GM21528 (cell line): ENCODE measurements at regions not wholly inside any gene's neighbourhood (a gene's known extent, or its start where the extent isn't known, plus 50 kb on each side); places are given as distances from the start of the nearest gene placed in this dataset.
"Not testable (repeated sequence)": the region's sequence is repeated elsewhere in the genome, so short reads cannot be mapped to it uniquely, and the experiment has no call there.

Experiments
- ATAC-seq: cut with Tn5 transposase; IDR thresholded peaks from one replicate; pipeline ENCODE4 v1.9.1; 2021; ENCODE audit warnings: mild to moderate bottlenecking, moderate library complexity; ENCODE audit not compliant: unreplicated experiment, low FRiP score

- ATAC-seq = no peak
Observed at GRCh38 chr4:149050840-149051239, 608.6 kb upstream of the NR3C2 start.

- ATAC-seq = no peak
Observed at GRCh38 chr4:149048451-149049143, 606.4 kb upstream of the NR3C2 start.

- ATAC-seq = no peak
Observed at GRCh38 chr4:149047368-149047767, 605.2 kb upstream of the NR3C2 start.

GRCh38 chr4:149045731-149046130 is 603.5 kb upstream of the NR3C2 start:
- ATAC-seq = no peak

GRCh38 chr4:149039786-149040185 is 597.6 kb upstream of the NR3C2 start:
- ATAC-seq = not testable (repeated sequence)

GRCh38 chr4:149031399-149031798 is 589.2 kb upstream of the NR3C2 start:
- ATAC-seq = peak; percentile 66

- ATAC-seq = no peak
Observed at GRCh38 chr4:149029056-149029651, 586.9 kb upstream of the NR3C2 start.

- no peak for ATAC-seq
Observed at GRCh38 chr4:149026696-149027095, 584.5 kb upstream of the NR3C2 start.

- ATAC-seq = no peak
Observed at GRCh38 chr4:149017002-149017734, 575.0 kb upstream of the NR3C2 start.

- ATAC-seq = no peak
Observed at GRCh38 chr4:149009223-149009622, 567.0 kb upstream of the NR3C2 start.

GRCh38 chr4:149008415-149009025 is 566.3 kb upstream of the NR3C2 start:
- no peak for ATAC-seq

- ATAC-seq = no peak
Observed at GRCh38 chr4:149005191-149005590, 563.0 kb upstream of the NR3C2 start.

- no peak for ATAC-seq
Observed at GRCh38 chr4:148999924-149000323, 557.7 kb upstream of the NR3C2 start.

- ATAC-seq = no peak
Observed at GRCh38 chr4:148998719-148999118, 556.5 kb upstream of the NR3C2 start.

GRCh38 chr4:148986951-148987350 is 544.7 kb upstream of the NR3C2 start:
- ATAC-seq = no peak

- no peak for ATAC-seq
Observed at GRCh38 chr4:148984951-148985350, 542.7 kb upstream of the NR3C2 start.

- ATAC-seq = no peak
Observed at GRCh38 chr4:148982200-148982599, 540.0 kb upstream of the NR3C2 start.

GRCh38 chr4:148980782-148981480 is 538.7 kb upstream of the NR3C2 start:
- no peak for ATAC-seq

- no peak for ATAC-seq
Observed at GRCh38 chr4:148978301-148978700, 536.1 kb upstream of the NR3C2 start.

- no peak for ATAC-seq
Observed at GRCh38 chr4:148975464-148975863, 533.2 kb upstream of the NR3C2 start.

- ATAC-seq = no peak
Observed at GRCh38 chr4:148965080-148965479, 522.9 kb upstream of the NR3C2 start.
